Adipose tissue (tissue), 3 donors: ENCODE measurements at regions not wholly inside any gene's neighbourhood (a gene's known extent, or its start where the extent isn't known, plus 50 kb on each side); places are given as distances from the start of the nearest gene placed in this dataset.
A peak's percentile ranks its signal among the peaks of the same experiment; 100 is the strongest.

Experiments
- H3K27ac ChIP-seq: one replicate; pipeline ENCODE4 v1.5.1; 2013; ENCODE audit warnings: low read depth, low read length
- WGBS, 3 donors: extraction: QIAGEN DNeasy Blood & Tissue Kit; methylation state at CpG; one replicate each; pipeline ENCODE4 v1.1.7; 2013; 5-methylcytosine and 5-hydroxymethylcytosine counted together
- donor health status: healthy with polysubstance abuse.
- donor health status: Bipolar disorder and iron deficiency.
- donor health status: healthy.

DNA sequence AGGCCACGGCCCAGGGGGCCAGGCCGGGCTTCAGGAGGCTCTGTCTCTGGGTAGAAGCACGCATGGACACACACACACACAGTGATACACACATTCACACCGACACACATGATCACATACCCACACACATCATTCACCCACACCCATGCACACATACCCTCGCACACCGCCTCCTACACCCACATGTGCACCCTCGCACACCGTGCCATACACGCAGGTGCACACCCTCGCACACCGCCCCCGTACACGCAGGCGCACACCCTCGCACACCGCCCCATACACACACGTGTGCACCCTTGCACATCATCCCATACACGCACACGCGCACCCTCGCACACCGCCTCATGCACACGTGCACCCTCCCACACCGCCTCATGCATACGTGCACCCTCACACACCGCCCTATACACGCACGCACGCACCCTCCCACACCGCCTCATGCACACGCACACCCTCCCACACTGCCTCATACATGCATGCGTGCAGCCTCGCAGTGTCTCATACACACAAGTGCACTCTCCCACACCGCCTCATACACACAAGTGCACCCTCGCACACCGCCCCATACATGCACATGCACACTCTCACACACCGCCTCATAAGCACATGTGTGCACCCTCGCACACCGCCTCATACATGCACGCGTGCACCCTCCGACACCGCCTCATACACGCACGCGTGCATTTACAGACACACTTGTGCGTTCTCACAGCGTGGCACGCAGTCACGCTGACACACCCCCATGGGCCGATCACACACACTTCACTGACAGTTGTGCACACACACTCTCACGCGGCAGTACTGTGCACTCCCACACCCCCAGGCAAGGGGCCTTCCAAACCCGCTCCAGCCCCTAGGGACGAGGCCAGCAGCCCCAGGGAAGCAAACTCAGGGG is 128.1 kb downstream of the SIK1 start:
- WGBS, 3 donors, result 94 to 97% (median 95%) methylated on average over 55 of the region's 55 CpGs
- H3K27ac ChIP-seq, result no peak overlapping the region

GRCh38 chr21:43297989-43298388 is 128.9 kb downstream of the SIK1 start:
- WGBS, 3 donors, result 79 to 90% (median 86%) methylated on average over 8 to 11 of the region's 11 CpGs
- H3K27ac ChIP-seq, result no peak overlapping the region

DNA sequence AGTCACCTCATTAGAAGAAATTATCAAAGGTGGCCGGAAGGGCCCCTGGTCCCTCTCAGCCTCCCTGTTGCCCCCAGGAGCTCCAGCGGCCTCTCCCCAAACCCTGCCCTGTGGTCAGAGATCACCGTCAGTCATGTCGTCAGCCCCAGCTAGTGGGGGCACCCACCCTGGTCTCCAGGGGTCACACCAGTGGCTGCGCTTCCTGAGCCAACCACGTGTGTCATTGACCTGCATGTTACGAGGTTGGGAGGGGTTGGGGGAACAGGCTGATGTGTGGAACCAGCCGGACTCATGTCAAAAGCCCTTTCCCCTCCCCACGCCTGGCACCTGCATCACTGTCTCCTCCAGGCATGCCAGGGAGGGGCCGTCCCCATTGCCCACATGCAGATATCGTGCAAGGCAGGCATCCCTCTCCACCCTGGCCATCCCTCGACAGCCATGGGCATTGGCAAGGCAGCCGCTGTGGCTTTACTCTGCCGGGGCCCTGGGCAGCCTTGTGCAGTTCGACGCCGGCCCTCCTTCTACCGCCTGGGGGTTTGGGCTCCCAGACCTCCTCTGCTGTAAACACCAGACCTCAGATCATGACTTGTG is 128.7 kb downstream of the CRYAA start:
- H3K27ac ChIP-seq, result no peak overlapping the region
- WGBS, 3 donors, result 81 to 92% (median 87%) methylated on average over 18 of the region's 18 CpGs

DNA sequence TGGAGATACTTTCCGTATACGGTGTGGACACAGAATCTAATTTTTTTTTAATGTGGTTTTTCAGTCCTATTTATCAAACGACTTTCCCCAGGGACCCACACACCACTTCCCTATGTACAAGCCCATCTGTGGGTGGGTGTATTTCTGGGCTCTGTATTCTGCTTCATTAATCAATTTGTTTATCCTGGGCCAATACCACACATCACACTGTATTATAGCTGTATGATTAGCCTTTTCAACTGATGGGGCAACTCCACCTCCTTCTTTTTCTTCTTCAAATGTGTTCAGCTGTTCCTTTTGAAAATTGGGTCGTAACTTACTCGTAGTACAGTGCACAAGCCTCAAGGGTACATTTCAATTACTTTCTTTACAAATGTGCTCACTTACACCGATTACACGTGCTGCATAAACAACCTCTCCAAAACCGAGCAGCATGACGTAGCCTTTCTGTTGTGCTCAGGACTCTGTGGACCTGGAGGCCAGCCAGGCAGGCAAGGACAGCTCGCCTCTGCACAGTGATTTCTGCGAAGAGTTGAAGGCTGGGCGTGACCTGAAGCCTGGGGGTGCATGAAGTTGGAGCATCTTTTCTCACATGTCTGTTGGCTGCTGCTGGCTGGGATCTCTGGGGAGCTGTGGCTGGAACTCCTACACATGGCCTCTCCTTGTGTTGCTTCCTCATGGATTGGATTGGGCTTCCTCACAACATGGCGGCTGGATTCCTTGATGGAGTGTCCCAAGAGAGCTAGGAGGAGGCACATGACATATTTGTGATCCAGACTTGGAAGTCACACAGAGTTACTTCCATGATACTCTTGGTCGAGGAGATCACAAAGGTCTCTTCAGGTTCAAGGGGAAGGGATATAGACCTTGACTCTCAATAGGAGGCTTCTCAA is 126.5 kb downstream of the CRYAA start:
- no peak overlapping the region for H3K27ac ChIP-seq
- WGBS, 3 donors, result 77 to 81% (median 80%) methylated on average over 14 of the region's 14 CpGs

DNA sequence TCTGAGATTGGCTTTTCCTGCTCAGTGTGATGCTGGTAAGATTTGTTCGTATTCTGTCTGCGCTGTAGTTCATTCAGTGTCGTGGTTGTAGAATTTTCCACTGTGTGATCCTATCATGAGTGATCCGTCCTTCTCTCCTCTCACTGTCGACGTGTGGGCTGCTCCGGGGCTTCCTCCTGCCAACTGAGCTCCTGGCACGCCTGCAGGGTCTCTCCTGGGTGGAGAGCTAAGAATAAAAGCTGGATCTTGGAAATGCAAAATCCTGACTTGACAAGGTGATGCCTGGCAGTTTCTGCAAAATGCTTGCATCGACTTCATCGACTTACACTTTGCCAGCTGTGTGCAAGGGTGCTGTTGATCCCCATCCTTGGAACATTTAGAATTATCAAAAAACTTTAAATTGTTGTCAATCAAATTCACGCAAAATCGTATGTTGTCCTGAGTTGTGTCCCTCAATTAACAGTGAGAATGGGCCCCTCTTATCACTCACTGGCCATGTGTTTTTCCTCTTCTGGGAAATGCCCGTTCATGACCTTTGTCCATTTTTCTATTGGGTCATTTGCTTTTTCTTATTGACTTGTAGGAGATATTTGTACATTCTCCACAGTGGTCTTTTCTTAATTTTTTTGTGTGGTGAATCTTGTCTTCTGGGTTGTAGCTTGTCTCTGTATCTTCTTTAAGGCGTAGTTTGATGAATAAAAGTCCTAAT is 125.5 kb downstream of the CRYAA start:
- 65 to 74% (median 67%) methylated on average over 14 of the region's 14 CpGs for WGBS, 3 donors
- no peak overlapping the region for H3K27ac ChIP-seq

DNA sequence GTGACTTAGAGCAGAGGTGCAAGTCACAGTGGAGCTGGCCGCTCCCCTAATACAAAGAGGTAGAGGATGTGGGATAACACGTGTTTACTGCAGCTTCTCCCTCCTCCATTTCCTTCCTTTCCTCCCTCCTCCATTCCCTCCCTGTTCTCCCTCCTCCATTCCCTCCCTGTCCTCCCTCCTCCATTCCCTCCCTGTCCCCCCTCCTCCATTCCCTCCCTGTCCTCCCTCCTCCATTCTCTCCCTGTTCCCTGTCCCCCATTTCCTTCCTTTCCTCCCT is 124.0 kb downstream of the CRYAA start:
- no peak overlapping the region for H3K27ac ChIP-seq
- 48 to 69% (median 64%) methylated on average over 2 of the region's 2 CpGs for WGBS, 3 donors

- 89 to 94% (median 93%) methylated on average over 22 to 23 of the region's 23 CpGs for WGBS, 3 donors
- no peak overlapping the region for H3K27ac ChIP-seq
These were observed 123.4 kb downstream of the CRYAA start for GRCh38 chr21:43292041-43292865.

- no peak overlapping the region for H3K27ac ChIP-seq
- WGBS, 3 donors, result 76 to 91% (median 90%) methylated on average over 14 of the region's 14 CpGs
These were observed 122.6 kb downstream of the CRYAA start for GRCh38 chr21:43291347-43291950.

DNA sequence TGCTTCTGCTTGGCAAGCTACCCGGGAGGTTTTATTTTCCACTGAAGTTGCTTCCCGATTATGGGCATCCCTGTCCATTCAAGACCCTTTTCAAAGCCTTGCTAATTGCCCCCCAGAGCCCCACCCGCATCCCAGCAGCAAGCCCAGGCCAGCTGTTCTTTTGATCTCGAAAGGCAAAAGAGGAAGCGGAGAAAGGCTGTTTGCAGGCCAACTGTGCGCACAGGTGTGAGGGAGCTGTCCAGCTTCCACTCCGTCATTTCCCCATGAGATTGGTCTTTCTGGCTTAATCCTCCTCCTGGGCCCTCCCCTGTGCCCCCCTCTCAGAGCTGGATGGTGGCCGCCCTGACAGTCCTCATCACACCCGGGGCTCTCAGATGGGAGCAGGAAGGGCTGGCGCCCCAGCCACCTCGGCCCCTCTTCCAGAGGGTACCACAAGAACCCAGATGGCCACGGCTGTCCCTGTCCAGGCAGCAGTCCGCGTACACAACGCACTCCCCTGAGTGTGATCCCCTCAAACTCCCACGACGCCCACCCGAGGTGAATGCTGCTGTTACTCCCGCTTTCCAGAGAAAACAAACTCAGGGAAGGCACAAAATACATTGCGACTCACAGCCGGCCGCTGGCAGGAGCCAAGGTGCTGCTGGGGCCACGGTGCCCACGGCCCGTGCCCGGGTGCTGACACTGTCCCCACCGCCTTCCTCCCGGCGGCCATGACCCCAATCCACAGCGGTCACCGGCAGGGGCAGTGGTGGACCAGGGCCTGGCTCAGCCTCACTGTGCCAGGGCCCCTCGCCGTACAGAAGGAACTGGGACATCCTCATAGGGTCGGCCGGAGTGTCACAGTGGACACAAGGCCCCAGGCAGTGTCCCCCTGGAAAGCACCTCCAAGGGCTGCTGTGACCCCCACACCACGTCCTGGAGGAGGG is 121.9 kb downstream of the CRYAA start:
- WGBS, 3 donors, result 68 to 85% (median 70%) methylated on average over 34 to 36 of the region's 36 CpGs
- H3K27ac ChIP-seq, result no peak overlapping the region

- WGBS, 3 donors, result 72 to 95% (median 76%) methylated on average over 6 of the region's 6 CpGs
- H3K27ac ChIP-seq, result no peak overlapping the region
These were observed 121.2 kb downstream of the CRYAA start for GRCh38 chr21:43289966-43290365.

DNA sequence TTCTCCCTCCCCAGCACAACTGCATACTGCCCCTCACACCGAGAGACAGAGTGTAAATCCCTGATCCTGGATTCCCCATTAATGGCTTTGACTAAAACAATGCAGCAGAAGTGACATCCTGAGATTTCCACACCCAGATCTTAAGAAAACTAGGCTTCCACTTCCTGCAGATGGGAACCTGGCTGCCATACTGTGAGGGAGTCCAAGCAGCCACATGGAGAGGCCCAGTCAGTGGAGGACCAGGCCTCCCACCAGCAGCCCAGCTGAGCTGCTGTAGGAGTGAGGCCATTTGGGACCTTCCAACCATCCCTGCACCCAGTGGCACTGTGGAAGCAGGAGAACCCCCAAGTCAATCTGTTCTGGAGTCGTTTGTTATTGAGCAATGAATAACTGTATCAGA is 120.6 kb downstream of the CRYAA start:
- WGBS, 3 donors, result 84 to 92% (median 86%) methylated on average over 2 of the region's 2 CpGs
- H3K27ac ChIP-seq, result no peak overlapping the region

DNA sequence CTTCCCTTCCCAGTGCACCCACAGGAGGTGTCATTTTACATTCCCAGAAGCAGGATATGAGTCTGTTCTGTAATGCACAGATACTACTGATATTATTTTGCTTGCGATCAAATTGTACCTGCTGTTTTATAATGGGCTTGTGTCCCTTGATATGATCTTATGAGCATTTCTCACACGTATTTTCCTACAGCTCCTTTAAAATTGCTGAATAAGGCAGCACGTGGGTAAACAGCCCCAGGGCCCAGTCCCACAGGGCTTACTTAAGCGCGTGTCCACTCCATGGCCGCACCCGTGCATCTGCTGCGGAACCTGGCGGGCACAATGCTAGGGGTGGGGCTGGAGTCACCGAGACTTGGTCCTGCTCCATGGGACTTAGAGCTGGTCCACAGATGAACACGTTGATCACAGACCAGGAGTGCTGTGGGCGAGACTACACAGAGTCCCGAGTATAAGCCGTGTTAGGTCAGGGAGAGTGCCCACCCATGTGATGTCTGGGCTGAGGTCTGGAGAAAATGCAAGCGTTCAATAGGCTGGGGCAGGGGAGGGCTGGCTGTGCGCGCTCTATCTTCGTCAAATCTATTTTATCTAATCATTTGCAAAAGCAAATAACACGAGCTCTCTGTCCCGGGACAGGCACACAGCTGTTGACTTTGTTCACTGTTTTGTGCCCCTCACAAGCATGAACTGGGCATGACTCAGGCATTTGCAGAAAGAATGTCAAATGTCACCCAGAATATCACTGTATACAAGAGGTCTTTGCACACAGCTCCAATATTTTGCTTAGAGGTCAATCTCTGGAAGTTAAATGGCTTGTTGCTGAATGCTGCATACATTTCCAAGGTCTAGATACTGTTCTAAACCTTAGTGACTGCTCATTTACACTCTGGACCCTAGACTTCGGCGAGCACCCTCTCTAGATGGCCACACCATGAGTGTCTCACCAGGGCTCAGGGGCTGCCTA is 119.3 kb downstream of the CRYAA start:
- H3K27ac ChIP-seq, result no peak overlapping the region
- 48 to 87% (median 81%) methylated on average over 22 of the region's 22 CpGs for WGBS, 3 donors

- 75 to 88% (median 80%) methylated on average over 19 of the region's 19 CpGs for WGBS, 3 donors
- peak overlapping the region; percentile 46 for H3K27ac ChIP-seq
These were observed 118.4 kb downstream of the CRYAA start for GRCh38 chr21:43287111-43287760.

GRCh38 chr21:43286196-43286595 is 117.4 kb downstream of the CRYAA start:
- H3K27ac ChIP-seq, result no peak overlapping the region
- WGBS, 3 donors, result 75 to 96% (median 92%) methylated on average over 5 of the region's 5 CpGs

DNA sequence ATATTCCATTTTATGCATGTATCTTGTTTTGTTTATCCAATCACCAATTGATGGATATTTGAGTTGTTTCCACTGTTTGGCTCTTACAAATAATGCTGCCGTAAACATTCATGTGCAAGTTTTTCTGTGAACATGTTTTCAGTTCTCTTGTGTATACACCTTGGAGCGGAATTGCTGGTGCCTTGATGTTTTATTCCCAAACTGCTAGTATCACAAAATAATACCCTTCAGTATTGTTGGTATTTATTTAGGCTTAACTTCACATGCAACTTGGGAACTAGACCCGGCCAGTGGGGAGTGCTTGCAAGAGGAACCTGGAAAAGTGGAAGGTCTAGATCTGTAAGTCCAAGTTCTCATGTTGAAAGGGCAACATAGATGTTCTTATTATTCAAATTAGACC is 115.9 kb downstream of the CRYAA start:
- H3K27ac ChIP-seq, result no peak overlapping the region
- 95 to 98% (median 96%) methylated on average over 3 of the region's 3 CpGs for WGBS, 3 donors
